ENCODE measurements at regions not wholly inside any gene's neighbourhood (a gene's known extent, or its start where the extent isn't known, plus 50 kb on each side); places are given as distances from the start of the nearest gene placed in this dataset.

DNA sequence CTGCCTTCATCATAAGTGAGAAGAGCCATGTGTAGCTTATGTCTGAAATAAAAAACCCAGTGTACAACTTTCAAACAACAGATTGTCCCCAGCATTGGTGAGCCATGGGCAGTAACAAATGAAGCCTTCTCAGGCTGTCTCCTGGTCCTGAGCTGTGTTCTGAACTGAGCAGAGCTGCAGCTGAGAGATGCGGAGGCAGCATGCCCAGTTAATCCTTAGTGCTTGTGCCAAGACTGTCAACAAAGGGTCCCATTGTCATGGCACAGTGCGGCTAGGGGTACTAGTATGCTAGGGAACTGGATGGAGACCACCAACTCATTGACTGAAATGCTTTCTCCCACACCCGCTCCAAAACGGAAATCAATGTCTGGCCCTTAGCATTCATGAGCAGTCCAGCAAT, 154.3 kb downstream of the RMST start:
- no peak overlapping the region for H3K4ac ChIP-seq (ENCODE audit: low read depth, low read length)
- no peaks in the 10 kb centered on the region for H3K36me3 ChIP-seq (ENCODE audit: control insufficient read depth, insufficient read depth, low read length)
- H2BK15ac ChIP-seq (replicated peaks; ENCODE audit: low read depth), result no peak overlapping the region
- DNase-seq, result no peak
- H3K9ac ChIP-seq (ENCODE audit: low read length), result no peak overlapping the region
- H3K79me2 ChIP-seq (ENCODE audit: control insufficient read depth, insufficient read depth, low read length), result no peaks in the 10 kb centered on the region
- WGBS (ENCODE audit: extremely low coverage, insufficient coverage, low lambda C conversion rate), result no CpG with 5 or more reads among the region's 4 CpGs
- H3K27ac ChIP-seq (ENCODE audit: low read depth, low read length), result no peak overlapping the region
- H3K56ac ChIP-seq (ENCODE audit: low read length), result no peak overlapping the region
- H2BK5ac ChIP-seq (ENCODE audit: low read length), result no peak overlapping the region
- H2AK5ac ChIP-seq (ENCODE audit: low read length), result no peak overlapping the region
- H4K5ac ChIP-seq (ENCODE audit: low read length), result no peak overlapping the region
- H3K4me3 ChIP-seq (ENCODE audit: low read length), result no peak overlapping the region
- H4K8ac ChIP-seq (ENCODE audit: low read depth, low read length), result no peak overlapping the region
- H3K4me2 ChIP-seq (ENCODE audit: low read length), result no peak overlapping the region
- H3K27me3 ChIP-seq (ENCODE audit: insufficient read depth, low read length, poor library complexity), result no peaks in the 10 kb centered on the region
- no peaks in the 10 kb centered on the region for H3K4me1 ChIP-seq (ENCODE audit: control insufficient read depth, low read depth, low read length)
- H3K79me1 ChIP-seq (ENCODE audit: low read length), result no peaks in the 10 kb centered on the region
- H2BK120ac ChIP-seq (ENCODE audit: low read depth, low read length), result no peak overlapping the region
- H3K18ac ChIP-seq (ENCODE audit: low read length), result no peak overlapping the region
- H3K23ac ChIP-seq (ENCODE audit: low read length), result no peak overlapping the region

DNA sequence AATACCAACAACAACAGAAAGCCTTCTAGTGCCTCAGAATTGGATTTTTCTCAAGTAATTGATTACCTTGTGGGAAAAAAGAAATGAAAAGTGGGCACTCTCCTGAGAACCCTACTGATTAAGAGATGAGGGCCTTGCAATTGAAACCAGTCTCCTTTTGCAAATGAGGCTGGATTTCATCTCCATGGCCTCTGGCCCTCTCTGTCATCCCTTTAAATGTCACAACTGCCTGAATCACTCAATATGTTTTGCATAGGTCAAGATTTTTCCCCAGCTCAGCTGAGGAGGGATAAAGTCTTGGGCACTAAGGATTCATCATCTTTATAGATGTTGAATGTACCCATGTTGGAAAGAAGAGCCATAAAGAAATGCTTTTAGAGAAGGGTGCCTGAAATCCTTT, 166.4 kb downstream of the RMST start:
- Histone ChIP-seq H2BK15ac (replicated peaks; ENCODE audit: low read depth) (no peak overlapping the region), H3K56ac (ENCODE audit: low read length) (no peak overlapping the region), H2BK120ac (ENCODE audit: low read depth, low read length) (no peak overlapping the region), H4K8ac (ENCODE audit: low read depth, low read length) (no peak overlapping the region), H3K9ac (ENCODE audit: low read length) (no peak overlapping the region), H3K79me2 (ENCODE audit: control insufficient read depth, insufficient read depth, low read length) (no peaks in the 10 kb centered on the region), H3K27ac (ENCODE audit: low read depth, low read length) (no peak overlapping the region), H2BK5ac (ENCODE audit: low read length) (no peak overlapping the region), H3K79me1 (ENCODE audit: low read length) (no peaks in the 10 kb centered on the region), H3K4me2 (ENCODE audit: low read length) (no peak overlapping the region), H3K4me3 (ENCODE audit: low read length) (no peak overlapping the region), H3K23ac (ENCODE audit: low read length) (no peak overlapping the region), H3K36me3 (ENCODE audit: control insufficient read depth, insufficient read depth, low read length) (no peaks in the 10 kb centered on the region), H3K27me3 (ENCODE audit: insufficient read depth, low read length, poor library complexity) (no peaks in the 10 kb centered on the region), H3K4me1 (ENCODE audit: control insufficient read depth, low read depth, low read length) (no peaks in the 10 kb centered on the region), H3K18ac (ENCODE audit: low read length) (no peak overlapping the region), H3K4ac (ENCODE audit: low read depth, low read length) (no peak overlapping the region), H4K5ac (ENCODE audit: low read length) (no peak overlapping the region), H2AK5ac (ENCODE audit: low read length) (no peak overlapping the region)
- peak; percentile 45 for DNase-seq

DNA sequence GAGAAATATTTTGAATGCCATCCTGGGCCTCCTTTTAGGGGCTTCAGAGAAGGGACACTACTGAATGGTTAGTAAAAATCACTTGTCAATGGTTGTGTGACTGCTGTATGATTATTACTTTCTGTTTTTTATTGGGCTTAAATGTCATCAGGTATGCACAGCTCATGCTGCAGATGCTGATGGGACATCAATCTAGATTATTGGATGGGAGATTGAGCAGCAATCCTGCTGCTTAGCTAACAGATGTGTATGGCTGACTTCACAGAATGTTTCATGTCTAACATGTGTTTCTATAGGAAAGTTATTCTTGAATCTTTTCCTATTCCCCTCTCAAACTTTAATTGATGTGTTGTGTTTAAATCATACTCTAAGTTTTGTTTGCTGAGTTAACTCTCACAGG, 166.8 kb downstream of the RMST start:
- Histone ChIP-seq H3K4ac (ENCODE audit: low read depth, low read length) (no peak overlapping the region), H3K4me2 (ENCODE audit: low read length) (no peak overlapping the region), H3K27ac (ENCODE audit: low read depth, low read length) (no peak overlapping the region), H2BK5ac (ENCODE audit: low read length) (no peak overlapping the region), H4K8ac (ENCODE audit: low read depth, low read length) (no peak overlapping the region), H3K36me3 (ENCODE audit: control insufficient read depth, insufficient read depth, low read length) (no peaks in the 10 kb centered on the region), H3K9ac (ENCODE audit: low read length) (no peak overlapping the region), H4K5ac (ENCODE audit: low read length) (no peak overlapping the region), H3K56ac (ENCODE audit: low read length) (no peak overlapping the region), H3K23ac (ENCODE audit: low read length) (no peak overlapping the region), H2AK5ac (ENCODE audit: low read length) (no peak overlapping the region), H3K79me2 (ENCODE audit: control insufficient read depth, insufficient read depth, low read length) (no peaks in the 10 kb centered on the region), H2BK15ac (replicated peaks; ENCODE audit: low read depth) (no peak overlapping the region), H3K79me1 (ENCODE audit: low read length) (no peaks in the 10 kb centered on the region), H3K4me3 (ENCODE audit: low read length) (no peak overlapping the region), H2BK120ac (ENCODE audit: low read depth, low read length) (no peak overlapping the region), H3K27me3 (ENCODE audit: insufficient read depth, low read length, poor library complexity) (no peaks in the 10 kb centered on the region), H3K18ac (ENCODE audit: low read length) (no peak overlapping the region), H3K4me1 (ENCODE audit: control insufficient read depth, low read depth, low read length) (no peaks in the 10 kb centered on the region)
- DNase-seq, result no peak

DNA sequence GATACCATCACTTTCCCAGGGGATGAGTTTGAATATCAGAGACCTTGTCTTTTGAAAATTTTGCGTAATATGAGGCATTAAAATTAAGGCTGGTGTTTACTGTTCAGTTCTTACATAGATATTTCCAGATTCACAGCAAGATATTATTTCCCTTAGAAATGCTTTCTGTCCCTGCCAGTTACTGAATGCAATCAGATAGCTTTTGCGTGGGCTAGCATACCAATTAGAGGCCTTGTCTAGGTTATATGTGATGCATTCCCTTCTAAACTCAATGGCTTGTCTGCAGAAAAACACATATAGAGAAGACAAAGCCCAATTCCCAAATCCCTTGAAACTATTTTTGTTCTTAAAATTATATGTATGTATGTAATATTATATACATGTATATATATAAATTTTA, 167.8 kb downstream of the RMST start:
- no peaks in the 10 kb centered on the region for H3K79me2 ChIP-seq (ENCODE audit: control insufficient read depth, insufficient read depth, low read length)

DNA sequence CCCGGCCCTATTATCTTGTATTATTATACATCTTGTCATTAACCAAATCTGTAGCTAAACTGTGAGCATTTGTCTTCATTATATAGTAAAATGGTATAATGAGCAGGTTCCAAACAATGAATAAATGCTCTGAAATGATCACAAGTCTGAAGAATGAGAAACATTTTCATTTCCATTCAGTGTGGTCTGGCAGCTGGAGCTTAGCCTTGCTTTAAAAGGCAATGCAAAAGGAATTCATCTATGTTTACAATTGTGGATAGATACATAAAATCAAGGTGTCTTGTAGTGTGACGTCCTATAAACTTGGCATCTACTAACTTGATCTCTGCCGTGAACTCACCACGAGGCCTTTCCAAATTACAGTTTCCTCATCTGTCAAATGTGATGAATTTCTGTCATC, 168.3 kb downstream of the RMST start:
- H3K18ac ChIP-seq (ENCODE audit: low read length), result no peak overlapping the region
- H3K27me3 ChIP-seq (ENCODE audit: insufficient read depth, low read length, poor library complexity), result no peaks in the 10 kb centered on the region
- H3K4me3 ChIP-seq (ENCODE audit: low read length), result no peak overlapping the region
- no peak overlapping the region for H2BK15ac ChIP-seq (replicated peaks; ENCODE audit: low read depth)
- no CpG with 5 or more reads among the region's 4 CpGs for WGBS (ENCODE audit: extremely low coverage, insufficient coverage, low lambda C conversion rate)
- H3K4me1 ChIP-seq (ENCODE audit: control insufficient read depth, low read depth, low read length), result no peaks in the 10 kb centered on the region
- no peak overlapping the region for H2BK120ac ChIP-seq (ENCODE audit: low read depth, low read length)
- H3K4me2 ChIP-seq (ENCODE audit: low read length), result no peak overlapping the region
- no peak overlapping the region for H3K56ac ChIP-seq (ENCODE audit: low read length)
- DNase-seq, result no peak
- H3K23ac ChIP-seq (ENCODE audit: low read length), result no peak overlapping the region
- no peak overlapping the region for H4K5ac ChIP-seq (ENCODE audit: low read length)
- H3K9ac ChIP-seq (ENCODE audit: low read length), result no peak overlapping the region
- no peaks in the 10 kb centered on the region for H3K36me3 ChIP-seq (ENCODE audit: control insufficient read depth, insufficient read depth, low read length)
- no peak overlapping the region for H2AK5ac ChIP-seq (ENCODE audit: low read length)
- H3K79me1 ChIP-seq (ENCODE audit: low read length), result no peaks in the 10 kb centered on the region
- H4K8ac ChIP-seq (ENCODE audit: low read depth, low read length), result no peak overlapping the region
- H2BK5ac ChIP-seq (ENCODE audit: low read length), result no peak overlapping the region
- no peak overlapping the region for H3K27ac ChIP-seq (ENCODE audit: low read depth, low read length)
- H3K79me2 ChIP-seq (ENCODE audit: control insufficient read depth, insufficient read depth, low read length), result no peaks in the 10 kb centered on the region
- H3K4ac ChIP-seq (ENCODE audit: low read depth, low read length), result no peak overlapping the region

More for the DNA sequence above, 167.8 kb downstream of the RMST start:
- no peak overlapping the region for H3K4me3 ChIP-seq (ENCODE audit: low read length)
- H3K9ac ChIP-seq (ENCODE audit: low read length), result no peak overlapping the region
- H2AK5ac ChIP-seq (ENCODE audit: low read length), result no peak overlapping the region
- no CpG with 5 or more reads among the region's 2 CpGs for WGBS (ENCODE audit: extremely low coverage, insufficient coverage, low lambda C conversion rate)
- no peak overlapping the region for H2BK15ac ChIP-seq (replicated peaks; ENCODE audit: low read depth)
- no peak overlapping the region for H2BK120ac ChIP-seq (ENCODE audit: low read depth, low read length)
- H3K56ac ChIP-seq (ENCODE audit: low read length), result no peak overlapping the region
- H3K79me1 ChIP-seq (ENCODE audit: low read length), result no peaks in the 10 kb centered on the region
- H3K4ac ChIP-seq (ENCODE audit: low read depth, low read length), result no peak overlapping the region
- no peak overlapping the region for H3K23ac ChIP-seq (ENCODE audit: low read length)
- H3K18ac ChIP-seq (ENCODE audit: low read length), result no peak overlapping the region
- no peak overlapping the region for H3K27ac ChIP-seq (ENCODE audit: low read depth, low read length)
- no peak for DNase-seq
- no peaks in the 10 kb centered on the region for H3K4me1 ChIP-seq (ENCODE audit: control insufficient read depth, low read depth, low read length)
- no peak overlapping the region for H4K5ac ChIP-seq (ENCODE audit: low read length)
- no peaks in the 10 kb centered on the region for H3K36me3 ChIP-seq (ENCODE audit: control insufficient read depth, insufficient read depth, low read length)
- H4K8ac ChIP-seq (ENCODE audit: low read depth, low read length), result peak overlapping the region; percentile 56
- no peak overlapping the region for H2BK5ac ChIP-seq (ENCODE audit: low read length)
- H3K27me3 ChIP-seq (ENCODE audit: insufficient read depth, low read length, poor library complexity), result no peaks in the 10 kb centered on the region
- no peak overlapping the region for H3K4me2 ChIP-seq (ENCODE audit: low read length)

DNA sequence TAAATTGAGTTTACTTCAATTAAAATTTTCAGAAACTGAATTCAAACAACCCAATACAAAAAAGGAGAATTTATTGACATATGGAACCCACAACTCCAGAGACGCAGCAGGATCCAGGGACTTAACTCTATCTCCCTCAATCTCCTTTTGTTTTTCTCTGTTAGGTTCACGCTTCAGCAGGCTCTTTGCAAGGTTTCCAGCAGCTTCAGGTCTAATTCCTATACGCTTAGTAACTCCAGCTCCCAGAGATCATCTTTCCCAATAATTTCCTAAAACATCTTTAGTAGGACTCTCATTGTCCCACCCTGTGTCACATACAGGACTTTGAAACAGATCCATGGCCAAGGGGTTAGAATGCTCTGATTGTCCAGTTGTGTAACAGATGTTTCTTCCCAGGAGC, 175.2 kb downstream of the RMST start:
- Histone ChIP-seq H4K5ac (ENCODE audit: low read length) (no peak overlapping the region), H3K4ac (ENCODE audit: low read depth, low read length) (no peak overlapping the region), H3K79me2 (ENCODE audit: control insufficient read depth, insufficient read depth, low read length) (no peaks in the 10 kb centered on the region), H2BK5ac (ENCODE audit: low read length) (no peak overlapping the region), H2BK120ac (ENCODE audit: low read depth, low read length) (no peak overlapping the region), H3K56ac (ENCODE audit: low read length) (no peak overlapping the region), H3K27me3 (ENCODE audit: insufficient read depth, low read length, poor library complexity) (no peaks in the 10 kb centered on the region), H3K79me1 (ENCODE audit: low read length) (no peaks in the 10 kb centered on the region), H3K36me3 (ENCODE audit: control insufficient read depth, insufficient read depth, low read length) (no peaks in the 10 kb centered on the region), H3K4me2 (ENCODE audit: low read length) (no peak overlapping the region), H3K27ac (ENCODE audit: low read depth, low read length) (no peak overlapping the region), H3K23ac (ENCODE audit: low read length) (no peak overlapping the region), H2BK15ac (replicated peaks; ENCODE audit: low read depth) (no peak overlapping the region), H2AK5ac (ENCODE audit: low read length) (no peak overlapping the region), H4K8ac (ENCODE audit: low read depth, low read length) (no peak overlapping the region), H3K18ac (ENCODE audit: low read length) (no peak overlapping the region), H3K4me3 (ENCODE audit: low read length) (no peak overlapping the region), H3K4me1 (ENCODE audit: control insufficient read depth, low read depth, low read length) (peaks cover 6% of the 10 kb centered on the region), H3K9ac (ENCODE audit: low read length) (no peak overlapping the region)
- DNase-seq, result peak; percentile 40
- no CpG with 5 or more reads among the region's 3 CpGs for WGBS (ENCODE audit: extremely low coverage, insufficient coverage, low lambda C conversion rate)

Data from mesendoderm (in vitro differentiated cells).